ENCODE measurements at regions not wholly inside any gene's neighbourhood (a gene's known extent, or its start where the extent isn't known, plus 50 kb on each side); places are given as distances from the start of the nearest gene placed in this dataset.

DNA sequence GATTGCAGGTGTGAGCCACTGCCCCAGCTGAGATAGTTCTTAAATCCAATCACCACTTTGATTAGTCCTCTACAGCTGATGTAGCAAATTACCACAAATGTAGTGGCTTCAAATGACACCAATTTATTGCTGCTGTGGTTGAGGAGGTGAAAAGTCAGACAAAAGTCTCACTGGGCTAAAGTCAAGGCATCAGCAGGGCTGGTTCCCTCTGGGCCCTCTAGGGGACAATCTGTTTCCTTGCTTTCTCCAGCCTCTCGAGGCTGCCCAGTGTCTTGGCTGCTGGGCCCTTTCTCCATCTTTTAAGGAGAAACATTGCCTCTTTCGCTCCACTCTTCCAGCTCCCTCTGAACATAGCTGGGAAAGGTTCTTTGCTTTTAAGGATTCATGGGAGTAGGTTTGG, 50.5 kb upstream of the SHANK2 start:
- no peak overlapping the region for H3K27ac Mint-ChIP-seq
- intact Hi-C loops (cut with micrococcal nuclease), result no loop called here

DNA sequence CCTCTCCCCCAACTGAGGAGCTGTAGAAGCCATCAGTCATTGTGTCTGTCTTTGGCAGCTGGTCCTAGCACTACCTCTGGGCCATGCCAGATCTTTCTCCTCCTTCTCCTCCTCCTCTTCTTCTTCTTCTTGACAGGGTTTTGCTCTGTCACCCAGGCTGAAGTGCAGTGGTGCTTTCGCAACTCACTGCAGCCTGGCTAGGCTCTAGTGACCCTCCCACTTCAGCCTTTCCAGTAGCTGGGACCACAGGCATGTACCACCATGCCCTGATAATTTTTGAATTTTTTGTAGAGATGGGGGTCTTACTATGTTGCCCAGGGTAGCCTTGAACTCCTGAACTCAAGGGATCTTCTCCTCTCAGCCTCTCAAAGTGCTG, 50.1 kb upstream of the SHANK2 start:
- no peaks in the 10 kb centered on the region for H3K4me1 Mint-ChIP-seq
- Histone ChIP-seq H4K20me1 (ENCODE audit: control insufficient read depth, insufficient read depth, low read length, poor library complexity, severe bottlenecking) (no peaks in the 10 kb centered on the region), H3K4me1 (ENCODE audit: control insufficient read depth in 2 of 2, insufficient read depth in 2 of 2, low read length in 2 of 2) (no peaks in the 10 kb centered on the region), H3K4me2 (replicated peaks; ENCODE audit: low read depth, low read length, poor library complexity, severe bottlenecking) (no peak overlapping the region), H3K27ac (ENCODE audit: low read length in 2 of 2) (no peak overlapping the region), H3K9me3 (ENCODE audit: control extremely low read depth in 1 of 3, control insufficient read depth in 2 of 3, insufficient read depth in 1 of 3, low read length in 2 of 3) (peaks cover 0 to 4% (median 0%) of the 10 kb centered on the region in 3 donors), H3K27me3 (replicated peaks in 1 of 4; ENCODE audit: control extremely low read depth in 1 of 4, control insufficient read depth in 3 of 4, insufficient read depth in 4 of 4, low read length in 3 of 4) (peaks cover 0 to 10% (median 0%) of the 10 kb centered on the region in 4 experiments), H3K79me2 (ENCODE audit: control insufficient read depth, insufficient read depth, low read length) (no peaks in the 10 kb centered on the region), H2AFZ (ENCODE audit: insufficient read depth, low read depth, low read length, poor library complexity, severe bottlenecking) (no peak overlapping the region), H3K4me3 (ENCODE audit: control extremely low read depth in 1 of 5, extremely low read depth in 1 of 5, insufficient read depth in 1 of 5, low read depth in 2 of 5, low read length in 4 of 5) (no peak overlapping the region), H3K36me3 (replicated peaks in 1 of 2; ENCODE audit: control extremely low read depth in 1 of 2, control insufficient read depth in 1 of 2, extremely low read depth in 1 of 2, insufficient read depth in 2 of 2, low read length in 1 of 2) (no peaks in the 10 kb centered on the region), H3K9ac (ENCODE audit: low read length) (no peak overlapping the region)
- ATAC-seq (ENCODE audit: low read depth), result no peak
- POLR2A ChIA-PET, result no interaction called here
- no peak overlapping the region for H3K27ac Mint-ChIP-seq
- peaks cover 40% of the 10 kb centered on the region for H3K27me3 Mint-ChIP-seq
- H3K9me3 Mint-ChIP-seq (ENCODE audit: insufficient read depth), result peaks cover 2% of the 10 kb centered on the region
- intact Hi-C loops (cut with micrococcal nuclease), result no loop called here
- no peak for DNase-seq
- no peak for TF ChIP-seq EZH2 (IDR thresholded peaks at IDR 0.05; ENCODE audit: borderline replicate concordance, insufficient read depth, low read depth, low read length, poor library complexity, severe bottlenecking)
- TF ChIP-seq, protein P1, sequence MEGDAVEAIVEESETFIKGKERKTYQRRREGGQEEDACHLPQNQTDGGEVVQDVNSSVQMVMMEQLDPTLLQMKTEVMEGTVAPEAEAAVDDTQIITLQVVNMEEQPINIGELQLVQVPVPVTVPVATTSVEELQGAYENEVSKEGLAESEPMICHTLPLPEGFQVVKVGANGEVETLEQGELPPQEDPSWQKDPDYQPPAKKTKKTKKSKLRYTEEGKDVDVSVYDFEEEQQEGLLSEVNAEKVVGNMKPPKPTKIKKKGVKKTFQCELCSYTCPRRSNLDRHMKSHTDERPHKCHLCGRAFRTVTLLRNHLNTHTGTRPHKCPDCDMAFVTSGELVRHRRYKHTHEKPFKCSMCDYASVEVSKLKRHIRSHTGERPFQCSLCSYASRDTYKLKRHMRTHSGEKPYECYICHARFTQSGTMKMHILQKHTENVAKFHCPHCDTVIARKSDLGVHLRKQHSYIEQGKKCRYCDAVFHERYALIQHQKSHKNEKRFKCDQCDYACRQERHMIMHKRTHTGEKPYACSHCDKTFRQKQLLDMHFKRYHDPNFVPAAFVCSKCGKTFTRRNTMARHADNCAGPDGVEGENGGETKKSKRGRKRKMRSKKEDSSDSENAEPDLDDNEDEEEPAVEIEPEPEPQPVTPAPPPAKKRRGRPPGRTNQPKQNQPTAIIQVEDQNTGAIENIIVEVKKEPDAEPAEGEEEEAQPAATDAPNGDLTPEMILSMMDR (IDR thresholded peaks at IDR 0.05), result no peak
- CTCF ChIA-PET, result no interaction called here
- no peak overlapping the region for H3K4me3 Mint-ChIP-seq
- 100% methylated on average over 1 of the region's 1 CpG for WGBS (ENCODE audit: insufficient coverage)

More for the DNA sequence above, 50.5 kb upstream of the SHANK2 start:
- Mint-ChIP-seq H3K4me1 (no peaks in the 10 kb centered on the region), H3K27me3 (peaks cover 36% of the 10 kb centered on the region), H3K4me3 (no peak overlapping the region), H3K9me3 (ENCODE audit: insufficient read depth) (no peaks in the 10 kb centered on the region)
- ChIA-PET CTCF (no interaction called here), POLR2A (no interaction called here)
- H3K9me3 ChIP-seq (ENCODE audit: control extremely low read depth in 1 of 3, control insufficient read depth in 2 of 3, insufficient read depth in 1 of 3, low read length in 2 of 3), result peaks cover 0 to 4% (median 0%) of the 10 kb centered on the region in 3 donors
- H2AFZ ChIP-seq (ENCODE audit: insufficient read depth, low read depth, low read length, poor library complexity, severe bottlenecking), result no peak overlapping the region
- 83% methylated on average over 1 of the region's 2 CpGs for WGBS (ENCODE audit: insufficient coverage)
- no peaks in the 10 kb centered on the region for H3K4me1 ChIP-seq (ENCODE audit: control insufficient read depth in 2 of 2, insufficient read depth in 2 of 2, low read length in 2 of 2)
- ATAC-seq (ENCODE audit: low read depth) (no peak), DNase-seq (no peak)
- no peaks in the 10 kb centered on the region for H3K79me2 ChIP-seq (ENCODE audit: control insufficient read depth, insufficient read depth, low read length)
- H3K4me2 ChIP-seq (replicated peaks; ENCODE audit: low read depth, low read length, poor library complexity, severe bottlenecking), result no peak overlapping the region
- no peak overlapping the region for H3K27ac ChIP-seq (ENCODE audit: low read length in 2 of 2)
- H3K4me3 ChIP-seq (ENCODE audit: control extremely low read depth in 1 of 5, extremely low read depth in 1 of 5, insufficient read depth in 1 of 5, low read depth in 2 of 5, low read length in 4 of 5), result no peak overlapping the region
- no peak for TF ChIP-seq EZH2 (IDR thresholded peaks at IDR 0.05; ENCODE audit: borderline replicate concordance, insufficient read depth, low read depth, low read length, poor library complexity, severe bottlenecking)
- TF ChIP-seq, protein P1 (IDR thresholded peaks at IDR 0.05), result no peak
- H3K27me3 ChIP-seq (replicated peaks in 1 of 4; ENCODE audit: control extremely low read depth in 1 of 4, control insufficient read depth in 3 of 4, insufficient read depth in 4 of 4, low read length in 3 of 4), result peaks cover 0 to 10% (median 0%) of the 10 kb centered on the region in 4 experiments
- H4K20me1 ChIP-seq (ENCODE audit: control insufficient read depth, insufficient read depth, low read length, poor library complexity, severe bottlenecking), result no peaks in the 10 kb centered on the region
- no peaks in the 10 kb centered on the region for H3K36me3 ChIP-seq (replicated peaks in 1 of 2; ENCODE audit: control extremely low read depth in 1 of 2, control insufficient read depth in 1 of 2, extremely low read depth in 1 of 2, insufficient read depth in 2 of 2, low read length in 1 of 2)
- H3K9ac ChIP-seq (ENCODE audit: low read length), result no peak overlapping the region

Measured in B cell (primary cell).